ENCODE measurements at regions not wholly inside any gene's neighbourhood (a gene's known extent, or its start where the extent isn't known, plus 50 kb on each side); places are given as distances from the start of the nearest gene placed in this dataset.

DNA sequence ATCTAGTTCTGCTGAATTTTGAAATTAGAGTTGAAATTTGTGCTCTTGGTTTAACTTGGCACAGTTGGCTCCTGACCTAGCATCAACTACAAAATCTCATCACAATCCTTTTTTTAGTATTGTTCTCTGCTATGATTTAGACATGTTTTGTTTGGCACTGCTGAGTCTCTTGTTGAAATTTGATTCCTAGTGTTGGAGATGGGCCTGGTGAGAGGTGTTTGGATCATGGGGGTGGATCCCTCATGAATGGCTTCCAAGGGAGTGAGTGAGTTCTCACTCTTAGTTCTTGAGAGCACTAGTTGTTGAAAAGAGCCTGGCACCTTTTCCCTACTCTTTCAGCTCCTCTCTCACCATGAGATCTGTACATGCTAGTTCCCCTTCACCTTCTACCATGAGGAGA, 605.6 kb upstream of the SLC39A10 start:
- Histone ChIP-seq H3K27ac (ENCODE audit: low read length) (no peak overlapping the region), H3K36me3 (ENCODE audit: control insufficient read depth, low read depth, low read length) (no peaks in the 10 kb centered on the region), H3K27me3 (ENCODE audit: control insufficient read depth, insufficient read depth, low read length) (no peaks in the 10 kb centered on the region), H3K9ac (ENCODE audit: low read length) (no peak overlapping the region), H3K9me3 (ENCODE audit: control insufficient read depth, low read depth, low read length) (no peaks in the 10 kb centered on the region), H3K4me3 (ENCODE audit: low read length) (no peak overlapping the region), H3K4me1 (ENCODE audit: control insufficient read depth, low read depth, low read length) (no peaks in the 10 kb centered on the region)

DNA sequence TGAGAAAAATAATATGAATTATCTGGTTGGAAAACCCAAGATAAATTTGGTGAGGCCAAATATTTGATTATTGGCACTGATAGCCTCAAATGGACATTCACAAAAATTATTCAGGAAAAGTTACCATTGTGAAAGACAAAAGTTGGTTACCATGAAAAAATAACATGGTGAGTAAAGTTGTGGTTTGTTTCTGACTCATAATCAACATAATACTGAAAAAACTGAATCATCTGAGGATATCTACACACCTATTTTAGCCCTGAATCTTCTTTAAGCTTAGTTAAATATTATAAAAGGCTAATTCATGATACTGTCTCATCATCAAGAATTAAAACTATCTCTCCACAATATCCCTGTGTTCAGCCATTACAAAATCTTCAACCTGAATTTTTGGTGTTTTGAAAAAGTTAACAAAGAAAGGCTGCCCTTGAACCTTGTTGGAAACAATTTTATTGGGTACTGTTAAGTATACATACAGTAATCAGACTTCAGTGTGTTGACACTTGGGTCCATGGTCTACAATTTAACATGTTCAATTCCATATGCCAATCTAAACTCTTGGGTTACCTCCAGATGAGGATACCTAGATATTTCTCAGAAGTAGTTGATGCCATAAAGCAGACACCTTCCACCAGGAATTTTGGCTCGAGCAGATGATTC, 607.5 kb upstream of the SLC39A10 start:
- Histone ChIP-seq H3K27ac (ENCODE audit: low read length) (no peak overlapping the region), H3K36me3 (ENCODE audit: control insufficient read depth, low read depth, low read length) (no peaks in the 10 kb centered on the region), H3K9ac (ENCODE audit: low read length) (no peak overlapping the region), H3K4me3 (ENCODE audit: low read length) (no peak overlapping the region), H3K9me3 (ENCODE audit: control insufficient read depth, low read depth, low read length) (no peaks in the 10 kb centered on the region), H3K27me3 (ENCODE audit: control insufficient read depth, insufficient read depth, low read length) (no peaks in the 10 kb centered on the region), H3K4me1 (ENCODE audit: control insufficient read depth, low read depth, low read length) (peaks cover 11% of the 10 kb centered on the region)

DNA sequence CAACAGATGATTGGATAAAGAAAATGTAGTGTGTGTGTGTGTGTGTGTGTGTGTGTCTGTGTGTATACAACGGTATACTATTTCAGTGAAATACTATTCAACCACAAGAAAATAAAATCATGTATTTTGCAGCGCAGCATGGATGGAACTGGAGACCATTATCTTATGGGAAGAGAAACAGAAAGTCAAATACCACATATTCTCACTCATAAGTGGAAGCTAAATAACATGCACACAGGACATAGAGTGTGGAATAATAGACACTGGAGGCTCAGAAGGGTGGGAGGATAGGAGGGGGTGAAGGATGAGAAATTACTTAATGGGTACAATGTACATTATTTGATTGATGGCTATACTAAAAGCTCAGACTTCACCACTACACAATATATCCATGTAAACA, 609.1 kb upstream of the SLC39A10 start:
- no peak overlapping the region for H3K27ac ChIP-seq (ENCODE audit: low read length)
- peaks cover 11% of the 10 kb centered on the region for H3K4me1 ChIP-seq (ENCODE audit: control insufficient read depth, low read depth, low read length)
- no peaks in the 10 kb centered on the region for H3K9me3 ChIP-seq (ENCODE audit: control insufficient read depth, low read depth, low read length)
- H3K4me3 ChIP-seq (ENCODE audit: low read length) = no peak overlapping the region
- no peak overlapping the region for H3K9ac ChIP-seq (ENCODE audit: low read length)
- H3K36me3 ChIP-seq (ENCODE audit: control insufficient read depth, low read depth, low read length) = no peaks in the 10 kb centered on the region
- H3K27me3 ChIP-seq (ENCODE audit: control insufficient read depth, insufficient read depth, low read length) = no peaks in the 10 kb centered on the region

DNA sequence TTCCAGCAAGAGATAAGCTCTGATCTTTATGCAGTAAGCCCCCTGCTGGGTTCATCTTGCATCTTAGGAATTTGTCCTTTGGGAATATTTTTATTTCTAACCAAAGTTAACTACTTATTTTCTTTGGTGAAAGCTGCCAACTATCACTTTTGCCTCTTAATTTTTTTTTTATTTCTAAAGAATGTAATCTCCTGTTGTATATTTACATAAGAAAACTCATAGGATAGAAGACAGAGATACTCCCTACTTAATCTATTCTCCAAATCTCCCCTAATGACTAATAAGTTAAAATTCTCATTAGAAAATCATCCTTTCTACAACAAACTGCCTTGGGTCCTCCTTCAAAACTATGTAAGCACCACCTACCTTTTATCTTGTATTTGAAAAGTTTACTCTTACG, 612.2 kb upstream of the SLC39A10 start:
- Histone ChIP-seq H3K9ac (ENCODE audit: low read length) (no peak overlapping the region), H3K27me3 (ENCODE audit: control insufficient read depth, insufficient read depth, low read length) (no peaks in the 10 kb centered on the region), H3K36me3 (ENCODE audit: control insufficient read depth, low read depth, low read length) (no peaks in the 10 kb centered on the region), H3K4me3 (ENCODE audit: low read length) (no peak overlapping the region), H3K27ac (ENCODE audit: low read length) (no peak overlapping the region), H3K4me1 (ENCODE audit: control insufficient read depth, low read depth, low read length) (peaks cover 11% of the 10 kb centered on the region), H3K9me3 (ENCODE audit: control insufficient read depth, low read depth, low read length) (no peaks in the 10 kb centered on the region)

DNA sequence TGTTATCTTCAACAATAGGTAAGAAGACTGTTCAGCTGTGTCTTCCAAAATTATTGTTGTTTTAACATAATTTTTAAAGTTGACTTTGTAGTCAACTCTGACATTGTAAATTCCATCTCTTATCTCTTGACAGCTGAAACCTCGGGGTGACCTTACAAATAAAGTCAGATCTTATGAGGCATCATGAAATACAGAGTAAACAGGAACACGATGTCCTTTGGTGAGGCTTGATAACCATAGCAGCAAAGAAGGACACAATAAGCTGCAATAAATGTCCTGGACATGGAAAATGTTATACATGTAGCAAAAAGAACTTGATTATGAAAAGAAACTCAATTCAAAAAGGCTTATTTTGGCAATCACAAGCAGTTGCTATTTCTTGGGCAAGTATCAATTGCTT, 618.9 kb upstream of the SLC39A10 start:
- no peak overlapping the region for H3K27ac ChIP-seq (ENCODE audit: low read length)
- H3K4me1 ChIP-seq (ENCODE audit: control insufficient read depth, low read depth, low read length) = no peaks in the 10 kb centered on the region
- no peak overlapping the region for H3K9ac ChIP-seq (ENCODE audit: low read length)
- H3K36me3 ChIP-seq (ENCODE audit: control insufficient read depth, low read depth, low read length) = no peaks in the 10 kb centered on the region
- no peaks in the 10 kb centered on the region for H3K27me3 ChIP-seq (ENCODE audit: control insufficient read depth, insufficient read depth, low read length)
- H3K9me3 ChIP-seq (ENCODE audit: control insufficient read depth, low read depth, low read length) = no peaks in the 10 kb centered on the region
- H3K4me3 ChIP-seq (ENCODE audit: low read length) = no peak overlapping the region

DNA sequence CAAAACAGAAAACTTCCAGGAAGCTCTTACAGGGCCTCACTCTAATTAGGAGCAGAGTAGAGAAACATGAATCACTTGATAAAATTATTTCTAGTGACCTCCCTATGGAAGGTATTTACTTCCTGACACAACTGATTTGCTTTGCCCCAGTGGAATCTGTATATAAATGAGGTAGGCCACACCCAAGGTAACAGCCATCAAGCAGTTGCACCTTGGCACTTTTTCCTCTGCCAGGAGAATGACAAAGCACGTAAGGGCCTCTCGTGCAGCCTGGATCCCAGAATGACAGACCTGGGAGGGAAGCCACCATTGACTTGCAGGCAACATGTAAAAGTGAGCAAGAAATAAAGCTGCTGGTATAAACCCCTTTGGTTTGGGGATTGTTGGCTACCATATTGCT, 620.0 kb upstream of the SLC39A10 start:
- Histone ChIP-seq H3K9me3 (ENCODE audit: control insufficient read depth, low read depth, low read length) (no peaks in the 10 kb centered on the region), H3K9ac (ENCODE audit: low read length) (no peak overlapping the region), H3K27me3 (ENCODE audit: control insufficient read depth, insufficient read depth, low read length) (no peaks in the 10 kb centered on the region), H3K27ac (ENCODE audit: low read length) (no peak overlapping the region), H3K4me1 (ENCODE audit: control insufficient read depth, low read depth, low read length) (no peaks in the 10 kb centered on the region), H3K36me3 (ENCODE audit: control insufficient read depth, low read depth, low read length) (no peaks in the 10 kb centered on the region), H3K4me3 (ENCODE audit: low read length) (no peak overlapping the region)

DNA sequence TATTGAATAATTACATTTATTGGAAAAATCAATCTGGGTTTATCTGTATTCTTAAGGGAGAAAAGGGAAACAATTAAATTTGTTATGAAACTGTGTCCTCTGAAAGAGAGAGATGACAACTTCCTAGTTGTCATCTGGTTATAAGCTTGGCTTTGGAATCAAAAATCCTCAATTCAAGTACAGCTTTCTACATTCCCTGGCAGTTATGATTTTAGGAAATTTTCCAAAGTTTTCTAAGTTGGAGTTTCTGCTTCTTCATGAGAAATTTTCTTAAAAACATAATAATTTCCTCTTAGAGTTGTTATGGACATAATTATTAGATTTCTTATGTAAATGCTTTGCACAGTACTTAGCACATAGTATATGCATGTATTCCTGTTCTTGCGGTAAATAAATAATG, 625.6 kb upstream of the SLC39A10 start:
- no peaks in the 10 kb centered on the region for H3K4me1 ChIP-seq (ENCODE audit: control insufficient read depth, low read depth, low read length)
- no peaks in the 10 kb centered on the region for H3K9me3 ChIP-seq (ENCODE audit: control insufficient read depth, low read depth, low read length)
- no peaks in the 10 kb centered on the region for H3K36me3 ChIP-seq (ENCODE audit: control insufficient read depth, low read depth, low read length)
- H3K4me3 ChIP-seq (ENCODE audit: low read length) = no peak overlapping the region
- H3K9ac ChIP-seq (ENCODE audit: low read length) = no peak overlapping the region
- no peaks in the 10 kb centered on the region for H3K27me3 ChIP-seq (ENCODE audit: control insufficient read depth, insufficient read depth, low read length)
- H3K27ac ChIP-seq (ENCODE audit: low read length) = no peak overlapping the region

DNA sequence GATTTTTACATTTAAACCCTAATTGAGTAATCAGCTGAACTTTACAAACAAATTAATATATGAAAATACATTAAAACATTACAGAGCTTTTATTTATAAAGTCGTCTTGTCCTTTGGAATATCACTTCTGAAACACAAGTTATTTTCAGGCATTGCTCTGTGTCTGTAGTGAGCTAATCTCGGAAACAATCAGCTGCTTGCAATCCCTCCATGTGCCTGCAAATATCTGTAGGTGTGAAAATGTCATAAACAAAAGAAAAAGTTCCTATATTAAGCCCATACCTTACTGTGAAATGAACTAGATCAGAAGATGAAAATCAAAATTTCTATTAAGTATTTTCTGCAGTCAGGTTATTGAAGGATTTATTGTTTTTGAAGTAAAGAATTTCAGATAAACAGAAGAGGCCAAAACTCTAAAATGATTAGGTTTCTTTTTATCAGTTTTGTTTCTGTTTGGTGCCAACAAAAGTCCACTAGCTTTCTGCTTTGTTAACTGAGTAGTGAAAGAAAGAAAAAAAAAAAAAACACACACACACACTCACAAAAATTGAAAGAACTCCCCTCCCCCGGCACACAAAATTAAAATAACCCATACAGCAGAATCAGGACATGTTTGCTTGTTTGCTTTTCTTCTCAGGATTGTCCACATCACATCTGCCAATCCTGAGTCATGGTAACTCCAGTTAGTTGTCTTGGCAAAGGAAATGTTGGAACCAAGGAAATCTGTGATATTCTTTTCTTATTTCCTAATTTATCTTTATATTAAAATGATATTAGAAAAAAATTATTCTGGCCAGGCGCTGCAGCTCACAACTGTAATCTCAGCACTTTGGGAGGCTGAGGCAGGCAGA, 627.0 kb upstream of the SLC39A10 start:
- Histone ChIP-seq H3K9me3 (ENCODE audit: control insufficient read depth, low read depth, low read length) (no peaks in the 10 kb centered on the region), H3K4me1 (ENCODE audit: control insufficient read depth, low read depth, low read length) (no peaks in the 10 kb centered on the region), H3K9ac (ENCODE audit: low read length) (no peak overlapping the region), H3K27ac (ENCODE audit: low read length) (no peak overlapping the region), H3K4me3 (ENCODE audit: low read length) (no peak overlapping the region), H3K27me3 (ENCODE audit: control insufficient read depth, insufficient read depth, low read length) (no peaks in the 10 kb centered on the region), H3K36me3 (ENCODE audit: control insufficient read depth, low read depth, low read length) (no peaks in the 10 kb centered on the region)

DNA sequence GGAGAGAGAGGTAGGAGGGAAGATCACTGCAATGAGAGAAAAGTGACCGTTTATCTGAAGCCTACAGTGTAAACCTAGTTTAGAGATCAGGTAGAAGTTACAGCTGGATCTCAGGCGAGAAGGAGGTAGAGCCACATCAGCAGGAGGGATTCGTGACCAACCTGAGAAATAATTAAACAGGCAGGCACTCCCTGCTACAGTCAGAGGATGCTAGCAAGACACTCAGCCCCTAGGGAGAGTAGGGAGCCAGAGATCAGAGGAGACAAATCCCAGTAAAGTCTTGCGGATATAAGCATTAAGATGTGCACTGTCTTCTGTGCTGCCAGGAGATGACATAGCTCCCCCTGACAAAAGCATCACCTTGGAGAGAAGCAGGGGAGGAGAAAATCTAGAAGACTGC, 629.1 kb upstream of the SLC39A10 start:
- no peaks in the 10 kb centered on the region for H3K27me3 ChIP-seq (ENCODE audit: control insufficient read depth, insufficient read depth, low read length)
- no peak overlapping the region for H3K27ac ChIP-seq (ENCODE audit: low read length)
- H3K9ac ChIP-seq (ENCODE audit: low read length) = no peak overlapping the region
- no peaks in the 10 kb centered on the region for H3K36me3 ChIP-seq (ENCODE audit: control insufficient read depth, low read depth, low read length)
- H3K4me1 ChIP-seq (ENCODE audit: control insufficient read depth, low read depth, low read length) = no peaks in the 10 kb centered on the region
- H3K9me3 ChIP-seq (ENCODE audit: control insufficient read depth, low read depth, low read length) = no peaks in the 10 kb centered on the region
- no peak overlapping the region for H3K4me3 ChIP-seq (ENCODE audit: low read length)

DNA sequence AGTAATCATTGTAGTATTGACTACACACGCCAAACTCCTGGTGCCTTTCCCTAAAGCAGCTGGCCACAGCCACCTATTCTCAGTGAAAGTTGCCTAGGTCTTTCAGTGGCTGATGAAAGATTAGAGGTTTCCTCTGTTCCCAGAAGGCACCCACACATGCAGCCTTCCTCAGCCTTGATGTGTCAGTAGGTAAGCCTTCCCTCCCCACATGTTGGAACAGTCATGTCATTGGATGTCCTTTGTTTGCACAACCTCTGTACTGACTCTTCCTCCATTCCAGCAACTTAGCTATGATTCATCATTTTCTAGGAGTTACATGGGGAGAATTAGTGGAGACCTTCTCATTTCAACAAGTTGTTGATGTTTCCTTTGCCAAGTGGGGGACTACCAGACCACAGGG, 630.8 kb upstream of the SLC39A10 start:
- H3K27ac ChIP-seq (ENCODE audit: low read length) = no peak overlapping the region
- no peaks in the 10 kb centered on the region for H3K27me3 ChIP-seq (ENCODE audit: control insufficient read depth, insufficient read depth, low read length)
- no peaks in the 10 kb centered on the region for H3K36me3 ChIP-seq (ENCODE audit: control insufficient read depth, low read depth, low read length)
- H3K9ac ChIP-seq (ENCODE audit: low read length) = no peak overlapping the region
- H3K4me1 ChIP-seq (ENCODE audit: control insufficient read depth, low read depth, low read length) = no peaks in the 10 kb centered on the region
- H3K4me3 ChIP-seq (ENCODE audit: low read length) = no peak overlapping the region
- H3K9me3 ChIP-seq (ENCODE audit: control insufficient read depth, low read depth, low read length) = no peaks in the 10 kb centered on the region

DNA sequence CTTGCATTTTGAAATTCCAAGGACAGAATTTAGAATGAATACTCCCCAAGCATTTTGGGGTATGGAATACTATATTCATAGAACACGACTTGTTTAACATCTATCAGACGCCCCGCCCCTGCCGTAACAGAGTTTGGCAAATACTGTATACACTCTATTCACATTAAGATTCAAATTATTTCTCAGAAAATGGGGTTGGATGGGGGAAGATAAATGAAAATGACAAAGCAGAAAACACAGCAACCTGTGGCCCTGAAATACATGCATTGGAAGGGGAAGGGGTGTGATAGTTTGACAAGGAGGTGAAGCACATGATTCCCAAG, 634.6 kb upstream of the SLC39A10 start:
- H3K36me3 ChIP-seq (ENCODE audit: control insufficient read depth, low read depth, low read length) = no peaks in the 10 kb centered on the region
- no peak overlapping the region for H3K9ac ChIP-seq (ENCODE audit: low read length)
- no peak overlapping the region for H3K27ac ChIP-seq (ENCODE audit: low read length)
- no peaks in the 10 kb centered on the region for H3K4me1 ChIP-seq (ENCODE audit: control insufficient read depth, low read depth, low read length)
- no peaks in the 10 kb centered on the region for H3K27me3 ChIP-seq (ENCODE audit: control insufficient read depth, insufficient read depth, low read length)
- no peak overlapping the region for H3K4me3 ChIP-seq (ENCODE audit: low read length)
- no peaks in the 10 kb centered on the region for H3K9me3 ChIP-seq (ENCODE audit: control insufficient read depth, low read depth, low read length)
